Osteocyte (in vitro differentiated cells): ENCODE measurements at regions not wholly inside any gene's neighbourhood (a gene's known extent, or its start where the extent isn't known, plus 50 kb on each side); places are given as distances from the start of the nearest gene placed in this dataset.

Experiments used
- DNase-seq: peaks from one replicate; pipeline ENCODE4 v3.0.0; 2021; ENCODE audit warnings: mixed read lengths; ENCODE audit not compliant: unreplicated experiment; ENCODE audit errors: extremely low spot score
- H3K27ac Mint-ChIP-seq: one replicate; pipeline ENCODE4 v1.8.0; 2021; ENCODE audit warnings: mild to moderate bottlenecking, mixed read lengths; ENCODE audit not compliant: unreplicated experiment
- H3K27me3 Mint-ChIP-seq: one replicate; pipeline ENCODE4 v1.8.0; 2021; ENCODE audit warnings: mixed read lengths; ENCODE audit not compliant: unreplicated experiment
- H3K36me3 Mint-ChIP-seq: one replicate; pipeline ENCODE4 v1.8.0; 2021; ENCODE audit warnings: mixed read lengths; ENCODE audit not compliant: unreplicated experiment
- H3K4me1 Mint-ChIP-seq: one replicate; pipeline ENCODE4 v1.8.0; 2021; ENCODE audit warnings: mixed read lengths; ENCODE audit not compliant: unreplicated experiment
- H3K4me3 Mint-ChIP-seq: one replicate; pipeline ENCODE4 v1.8.0; 2021; ENCODE audit warnings: mild to moderate bottlenecking, moderate library complexity, mixed read lengths; ENCODE audit not compliant: unreplicated experiment
- H3K9me3 Mint-ChIP-seq: one replicate; pipeline ENCODE4 v1.8.0; 2021; ENCODE audit warnings: mixed read lengths; ENCODE audit not compliant: unreplicated experiment
- CTCF ChIP-seq: fragments of 200-600 bp; sonication (generic); IDR thresholded peaks from 2 replicates; pipeline ENCODE4 v1.5.0; 2021; ENCODE audit warnings: antibody characterized with exemption, mild to moderate bottlenecking, moderate library complexity

- Mint-ChIP-seq H3K4me3 (no peak overlapping the region), H3K36me3 (peaks cover 16% of the 10 kb centered on the region), H3K9me3 (peaks cover 29% of the 10 kb centered on the region), H3K4me1 (peaks cover 30% of the 10 kb centered on the region), H3K27me3 (peaks cover 3% of the 10 kb centered on the region), H3K27ac (no peak overlapping the region)
- TF ChIP-seq CTCF: no peak
- peak; percentile 60 for DNase-seq
Observed at GRCh38 chr18:8899000-8899399, 193.6 kb downstream of the MTCL1 start.

GRCh38 chr18:8900552-8900951, 195.2 kb downstream of the MTCL1 start:
- peaks cover 26% of the 10 kb centered on the region for H3K4me1 Mint-ChIP-seq
- H3K4me3 Mint-ChIP-seq: peak overlapping the region; percentile 52
- TF ChIP-seq CTCF: no peak
- peaks cover 21% of the 10 kb centered on the region for H3K36me3 Mint-ChIP-seq
- H3K27ac Mint-ChIP-seq: peak overlapping the region; percentile 58
- peaks cover 42% of the 10 kb centered on the region for H3K9me3 Mint-ChIP-seq
- peaks cover 3% of the 10 kb centered on the region for H3K27me3 Mint-ChIP-seq
- peak; percentile 79 for DNase-seq

- Mint-ChIP-seq H3K4me1 (peaks cover 26% of the 10 kb centered on the region), H3K9me3 (peaks cover 42% of the 10 kb centered on the region), H3K27me3 (peaks cover 3% of the 10 kb centered on the region), H3K36me3 (peaks cover 22% of the 10 kb centered on the region), H3K27ac (peak overlapping the region; percentile 8), H3K4me3 (no peak overlapping the region)
- TF ChIP-seq CTCF: no peak
- no peak for DNase-seq
Observed at GRCh38 chr18:8901019-8901418, 195.7 kb downstream of the MTCL1 start.

GRCh38 chr18:8904316-8904715, 198.2 kb upstream of the NDUFV2 start:
- Mint-ChIP-seq H3K27me3 (peaks cover 3% of the 10 kb centered on the region), H3K27ac (no peak overlapping the region), H3K4me1 (peaks cover 29% of the 10 kb centered on the region), H3K9me3 (peaks cover 45% of the 10 kb centered on the region), H3K36me3 (peaks cover 26% of the 10 kb centered on the region), H3K4me3 (no peak overlapping the region)
- TF ChIP-seq CTCF: no peak
- DNase-seq: no peak

GRCh38 chr18:8908792-8909510, 193.5 kb upstream of the NDUFV2 start:
- H3K36me3 Mint-ChIP-seq: peaks cover 10% of the 10 kb centered on the region
- H3K27ac Mint-ChIP-seq: no peak overlapping the region
- no peak for TF ChIP-seq CTCF
- DNase-seq: no peak
- peaks cover 23% of the 10 kb centered on the region for H3K4me1 Mint-ChIP-seq
- no peak overlapping the region for H3K4me3 Mint-ChIP-seq
- no peaks in the 10 kb centered on the region for H3K27me3 Mint-ChIP-seq
- peaks cover 21% of the 10 kb centered on the region for H3K9me3 Mint-ChIP-seq
